ENCODE measurements at regions not wholly inside any gene's neighbourhood (a gene's known extent, or its start where the extent isn't known, plus 50 kb on each side); places are given as distances from the start of the nearest gene placed in this dataset.

GRCh38 chr5:62720031-62720441 is 141.4 kb downstream of the LRRC70 start:
- TF ChIP-seq CTCF (IDR thresholded peaks at IDR 0.05) (peak; percentile 28; the same call in 1 of the 2 replicates), ZFX (IDR thresholded peaks at IDR 0.05; ENCODE audit: borderline replicate concordance) (no peak)

All from 22Rv1 (cell line).